Stimulated activated CD4-positive, alpha-beta T cell treated with anti-CD3 and anti-CD28 coated beads, Interleukin-15, amount 100 ng/mL, for 24 hours (primary cell): ENCODE measurements at regions not wholly inside any gene's neighbourhood (a gene's known extent, or its start where the extent isn't known, plus 50 kb on each side); places are given as distances from the start of the nearest gene placed in this dataset.
"Not testable (repeated sequence)": the region's sequence is repeated elsewhere in the genome, so short reads cannot be mapped to it uniquely, and the experiment has no call there.

Experiments used
- DNase-seq: peaks from one replicate; pipeline ENCODE4 v3.0.0-alpha.2; 2020

DNA sequence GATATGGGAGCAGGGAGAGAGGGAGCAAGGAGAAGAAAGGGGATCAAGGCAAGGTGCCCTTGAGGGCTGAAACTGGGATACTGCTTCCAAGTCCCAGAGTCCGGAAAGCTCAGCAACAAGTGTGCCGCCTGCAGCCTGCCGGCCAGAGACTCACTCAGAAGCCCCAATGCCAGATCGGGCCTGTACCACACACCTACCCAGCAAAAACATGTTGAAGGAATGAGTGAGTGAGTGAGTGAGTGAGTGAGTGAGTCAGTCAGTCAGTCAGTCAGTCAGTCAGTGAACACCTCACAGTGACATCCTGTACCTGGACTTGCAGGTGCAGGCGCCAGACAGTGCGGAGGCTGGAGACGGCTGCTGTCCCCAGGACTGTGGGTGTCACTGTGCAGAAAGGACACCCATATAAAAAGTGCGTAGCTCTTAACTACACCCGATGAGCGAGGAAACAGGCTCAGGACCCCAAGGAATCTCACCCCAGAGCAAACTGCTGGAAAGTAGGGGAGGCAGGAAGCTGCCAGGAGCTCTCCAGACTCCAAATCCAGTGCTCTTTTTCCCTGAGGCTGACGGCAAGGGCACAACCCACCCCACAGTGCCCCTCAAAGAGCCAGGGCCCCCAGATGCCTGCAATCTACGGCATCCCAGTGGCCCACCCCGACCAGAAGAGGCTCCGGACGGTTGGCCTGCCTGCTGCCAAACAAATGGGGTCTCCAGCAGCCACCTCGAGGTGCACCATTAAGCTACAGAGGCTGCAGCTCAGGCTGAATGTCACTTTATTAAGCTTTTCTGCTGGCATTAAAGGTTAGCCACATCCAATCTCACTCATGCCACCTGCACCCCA, 261.7 kb downstream of the NPHP4 start:
- no peak for DNase-seq

DNA sequence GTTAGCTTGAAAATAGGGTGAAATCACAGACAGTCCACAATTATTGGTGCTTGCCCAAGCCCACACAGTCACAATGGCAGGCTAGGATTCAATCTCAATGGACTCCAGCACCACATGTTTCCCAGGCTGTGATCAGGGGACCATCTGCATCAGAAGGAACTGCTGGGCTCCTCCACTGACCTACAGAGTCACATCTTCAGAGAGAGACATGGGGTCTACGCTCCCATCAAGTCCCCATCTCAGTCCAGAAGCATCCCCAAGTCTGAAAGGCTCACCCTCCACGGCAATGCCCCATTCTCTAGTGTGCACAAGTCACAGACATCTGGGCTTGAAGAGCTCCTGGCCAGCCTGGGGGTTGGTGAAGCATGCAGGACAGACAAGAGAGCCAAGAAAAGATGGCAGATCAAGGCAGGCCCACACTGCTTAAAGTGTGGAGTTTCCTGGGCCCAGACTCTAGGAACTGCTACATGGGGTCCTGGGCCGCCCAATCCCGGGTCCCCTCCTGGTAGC, 262.5 kb downstream of the NPHP4 start:
- no peak for DNase-seq

DNA sequence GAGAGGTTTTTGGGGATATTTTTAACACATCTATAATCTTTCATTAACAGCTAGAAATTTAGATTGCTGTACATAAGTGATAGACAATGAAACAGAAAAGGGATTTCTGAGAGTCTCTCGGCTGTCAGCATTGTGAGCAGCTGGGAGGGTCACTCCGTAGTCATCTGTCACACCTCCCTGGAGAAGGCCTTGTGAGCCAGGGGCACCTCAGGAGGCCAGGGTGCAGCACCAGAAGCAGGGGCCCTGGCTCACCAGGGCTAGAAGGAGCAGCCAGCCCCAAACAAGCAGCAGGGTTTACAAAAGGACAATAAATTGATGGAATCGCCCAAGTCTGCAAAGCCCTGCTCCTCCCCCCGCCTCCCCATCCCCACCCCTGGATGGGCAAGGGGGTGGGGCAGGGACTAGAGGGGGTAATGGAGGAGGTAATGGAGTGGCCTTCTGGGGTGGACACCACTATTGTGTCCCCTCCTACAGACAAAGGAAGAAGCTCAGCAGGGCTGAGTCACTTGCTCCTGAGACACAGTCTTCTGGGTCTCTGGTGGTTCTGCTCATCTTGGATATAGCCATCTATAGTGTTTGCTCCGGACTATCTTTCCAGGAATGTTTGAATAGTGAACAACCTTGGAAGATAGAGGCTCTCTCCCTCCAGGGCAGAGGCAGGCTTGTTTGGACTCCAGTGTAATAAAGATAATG, 263.4 kb downstream of the NPHP4 start:
- no peak for DNase-seq

- DNase-seq = no peak
Observed at GRCh38 chr1:5727871-5728643, 264.2 kb downstream of the NPHP4 start.

DNA sequence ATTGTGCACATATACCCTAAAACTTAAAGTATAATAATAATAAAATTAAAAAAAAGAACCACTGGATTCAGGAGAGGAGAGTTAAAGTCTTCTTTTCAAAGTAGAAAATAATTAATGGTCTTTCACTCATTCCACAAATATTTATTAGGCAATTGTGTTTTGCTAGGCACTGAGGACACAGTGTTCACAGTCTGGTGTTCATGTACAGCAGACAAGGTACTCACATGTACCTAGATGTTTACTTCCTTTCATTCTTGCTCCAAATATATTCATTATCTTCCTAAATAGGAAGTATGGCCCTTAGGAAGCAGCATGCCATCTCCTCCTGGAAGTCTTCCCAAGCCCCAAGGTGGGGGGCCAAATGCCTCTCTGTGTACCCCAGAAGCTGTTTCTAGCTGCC, 265.0 kb downstream of the NPHP4 start:
- no peak for DNase-seq

- not testable (repeated sequence) for DNase-seq
Observed at GRCh38 chr1:5726586-5727184, 265.5 kb downstream of the NPHP4 start.

GRCh38 chr1:5725855-5726585, 266.2 kb downstream of the NPHP4 start:
- no peak for DNase-seq

- no peak for DNase-seq
Observed at GRCh38 chr1:5725406-5725805, 266.8 kb downstream of the NPHP4 start.

DNA sequence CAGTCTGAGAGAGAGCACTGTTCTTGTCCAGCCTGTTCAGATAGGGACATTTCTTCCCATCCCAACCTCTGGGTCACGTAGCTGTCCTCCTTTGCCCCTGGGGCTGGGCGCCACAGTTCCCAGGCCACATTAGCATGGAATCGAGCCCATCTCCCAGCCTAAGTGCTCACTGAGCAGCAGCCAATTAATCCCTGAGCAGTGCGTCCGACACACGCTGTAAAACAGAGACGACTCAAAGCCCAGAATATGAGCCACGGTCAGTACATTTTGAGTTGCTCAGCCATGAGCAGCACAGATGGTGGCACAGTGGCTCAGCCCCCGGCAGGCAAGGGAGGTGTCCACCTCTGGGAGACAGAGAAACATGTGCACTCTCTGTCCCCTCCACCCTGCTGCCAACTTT, 267.4 kb downstream of the NPHP4 start:
- no peak for DNase-seq

DNA sequence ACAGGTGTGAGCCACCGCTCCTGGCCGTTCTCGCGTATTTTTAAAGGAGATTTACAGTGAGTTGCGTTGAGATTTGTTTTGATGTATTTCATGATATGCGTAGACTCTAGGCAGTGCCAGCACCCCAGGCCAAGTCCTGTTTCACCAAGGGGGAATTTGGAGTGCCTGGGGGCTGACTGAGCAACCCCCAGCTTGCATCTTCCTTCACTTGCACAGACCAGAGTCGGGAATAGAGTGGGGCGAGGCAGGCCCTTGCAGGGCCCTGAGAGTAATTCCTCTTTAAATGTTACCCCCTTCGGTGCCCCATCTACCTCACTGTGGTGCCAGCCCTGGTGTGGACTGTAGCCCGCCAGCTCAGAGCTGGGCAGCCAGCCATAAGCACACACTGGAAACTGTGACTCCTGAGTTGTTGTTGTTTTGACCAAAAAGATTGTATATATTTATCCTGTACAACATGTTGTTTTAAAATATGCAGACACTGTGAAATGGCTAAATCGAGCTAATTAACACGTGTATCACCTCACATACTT, 269.5 kb downstream of the NPHP4 start:
- no peak for DNase-seq

- no peak for DNase-seq
Observed at GRCh38 chr1:5721634-5722215, 270.5 kb downstream of the NPHP4 start.

DNA sequence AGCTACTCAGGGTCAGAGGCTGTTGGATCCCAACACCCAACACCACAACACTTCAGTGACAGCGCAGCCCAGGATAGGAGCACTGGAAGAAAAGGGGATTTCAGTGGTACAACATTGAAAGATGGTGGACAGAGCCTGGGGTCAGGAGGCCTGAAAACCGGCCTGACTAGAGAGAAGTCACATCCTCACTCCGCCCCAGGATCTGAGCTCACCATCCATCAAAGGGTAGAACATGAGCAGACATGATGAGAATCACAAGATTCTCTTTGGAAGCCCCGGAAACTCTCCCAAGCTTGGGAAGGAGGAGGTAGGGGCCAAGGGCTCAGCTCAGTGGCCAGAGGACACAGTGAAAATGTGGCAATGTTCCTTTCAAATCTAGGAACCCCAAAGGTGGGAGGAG, 271.3 kb downstream of the NPHP4 start:
- DNase-seq = no peak

- no peak for DNase-seq
Observed at GRCh38 chr1:5720484-5720883, 271.7 kb downstream of the NPHP4 start.

DNA sequence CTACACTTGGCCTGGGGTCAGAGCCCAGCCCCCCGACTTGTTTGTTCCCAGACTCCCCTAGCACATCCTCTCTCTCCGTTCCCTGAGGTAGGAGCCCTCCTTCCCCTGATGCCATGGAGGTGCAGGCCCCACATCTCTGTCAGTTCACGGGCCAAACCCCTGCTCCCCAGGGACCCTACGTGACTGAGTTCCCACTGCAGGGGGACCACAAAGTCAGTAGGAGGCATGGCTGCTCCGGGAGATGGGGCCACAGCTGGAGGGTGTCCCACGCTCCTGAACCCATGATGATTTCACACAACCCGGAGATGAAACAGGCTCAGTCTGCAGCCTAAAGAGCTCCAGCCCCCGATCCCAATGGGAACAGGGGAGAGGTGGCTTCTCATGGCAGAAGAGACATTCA, 272.2 kb downstream of the NPHP4 start:
- DNase-seq = no peak

GRCh38 chr1:5718831-5719632, 273.2 kb downstream of the NPHP4 start:
- DNase-seq = no peak

GRCh38 chr1:5717031-5717682, 275.1 kb downstream of the NPHP4 start:
- no peak for DNase-seq

DNA sequence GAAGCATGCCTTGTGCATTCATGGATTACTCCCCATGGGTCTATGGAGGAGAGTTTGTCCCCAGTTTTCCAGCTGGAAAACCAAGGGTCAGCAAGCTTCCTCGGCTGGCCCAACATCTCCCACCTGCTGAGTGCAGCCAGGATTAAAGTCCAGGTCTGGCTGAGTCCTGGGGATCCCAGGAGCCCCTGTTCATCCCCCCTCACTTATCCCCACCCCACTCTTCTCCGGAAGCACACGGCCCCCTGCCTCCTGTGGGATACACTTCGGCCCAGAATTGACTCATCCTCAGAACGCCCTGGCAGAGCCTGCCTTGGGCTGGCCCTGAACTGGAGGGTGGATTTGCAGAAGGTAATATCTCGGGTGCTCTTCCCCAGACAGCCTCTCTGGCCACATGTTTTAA, 276.1 kb downstream of the NPHP4 start:
- no peak for DNase-seq

GRCh38 chr1:5713101-5714010, 278.9 kb downstream of the NPHP4 start:
- no peak for DNase-seq
